ENCODE measurements at regions not wholly inside any gene's neighbourhood (a gene's known extent, or its start where the extent isn't known, plus 50 kb on each side); places are given as distances from the start of the nearest gene placed in this dataset.

DNA sequence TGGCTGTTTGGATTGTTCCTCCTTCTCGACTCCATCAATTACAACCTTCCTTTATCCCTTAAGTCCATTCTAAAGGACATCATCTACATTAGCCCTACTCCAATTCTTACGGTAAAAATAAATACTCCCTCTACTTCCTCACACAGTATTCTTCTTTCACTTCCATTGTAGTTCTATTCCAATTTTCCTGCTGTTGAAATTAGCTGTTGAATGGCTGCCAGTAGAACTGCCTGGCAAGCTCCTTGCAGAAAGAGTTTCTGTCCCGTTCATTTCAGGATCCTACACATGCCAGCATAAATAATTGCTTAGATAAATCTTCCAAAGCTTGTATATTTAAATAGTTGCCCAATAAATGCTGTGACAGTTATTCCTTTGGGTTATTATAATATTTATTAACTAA, 459.3 kb upstream of the TRIB2 start:
- no peaks in the 10 kb centered on the region for H3K9me3 Mint-ChIP-seq
- no peaks in the 10 kb centered on the region for H3K4me1 Mint-ChIP-seq (ENCODE audit: low read depth)
- no peak for DNase-seq (ENCODE audit: low spot score)
- H3K4me3 Mint-ChIP-seq (ENCODE audit: low read depth): no peak overlapping the region
- intact Hi-C loops (cut with micrococcal nuclease): no loop called here
- no peak overlapping the region for H3K27ac Mint-ChIP-seq
- no peaks in the 10 kb centered on the region for H3K36me3 Mint-ChIP-seq (ENCODE audit: low read depth)
- H3K27me3 Mint-ChIP-seq (ENCODE audit: low read depth): peaks cover 35% of the 10 kb centered on the region

DNA sequence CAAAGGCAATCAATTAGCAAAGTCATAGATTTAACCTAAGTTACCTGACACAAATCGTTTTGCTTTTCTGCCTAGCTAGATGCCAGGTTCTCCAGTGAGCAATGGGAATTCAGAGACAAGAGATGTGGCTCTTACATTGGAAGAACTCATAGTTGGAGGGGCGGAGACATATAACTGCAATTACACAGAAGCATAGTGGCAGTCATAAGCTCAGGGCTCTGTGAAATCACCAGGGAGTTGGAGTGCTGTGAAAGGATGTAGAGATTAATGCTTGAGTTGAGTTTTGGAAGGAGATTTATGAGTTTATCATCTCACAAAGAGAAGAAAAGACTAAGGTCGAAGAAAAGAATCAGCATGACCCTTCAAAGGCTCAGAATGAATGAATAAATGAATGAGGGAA, 457.2 kb upstream of the TRIB2 start:
- intact Hi-C loops (cut with micrococcal nuclease): no loop called here
- Mint-ChIP-seq H3K4me3 (ENCODE audit: low read depth) (no peak overlapping the region), H3K9me3 (no peaks in the 10 kb centered on the region), H3K27me3 (ENCODE audit: low read depth) (peaks cover 33% of the 10 kb centered on the region), H3K36me3 (ENCODE audit: low read depth) (no peaks in the 10 kb centered on the region), H3K4me1 (ENCODE audit: low read depth) (peaks cover 7% of the 10 kb centered on the region), H3K27ac (no peak overlapping the region)
- no peak for DNase-seq (ENCODE audit: low spot score)

DNA sequence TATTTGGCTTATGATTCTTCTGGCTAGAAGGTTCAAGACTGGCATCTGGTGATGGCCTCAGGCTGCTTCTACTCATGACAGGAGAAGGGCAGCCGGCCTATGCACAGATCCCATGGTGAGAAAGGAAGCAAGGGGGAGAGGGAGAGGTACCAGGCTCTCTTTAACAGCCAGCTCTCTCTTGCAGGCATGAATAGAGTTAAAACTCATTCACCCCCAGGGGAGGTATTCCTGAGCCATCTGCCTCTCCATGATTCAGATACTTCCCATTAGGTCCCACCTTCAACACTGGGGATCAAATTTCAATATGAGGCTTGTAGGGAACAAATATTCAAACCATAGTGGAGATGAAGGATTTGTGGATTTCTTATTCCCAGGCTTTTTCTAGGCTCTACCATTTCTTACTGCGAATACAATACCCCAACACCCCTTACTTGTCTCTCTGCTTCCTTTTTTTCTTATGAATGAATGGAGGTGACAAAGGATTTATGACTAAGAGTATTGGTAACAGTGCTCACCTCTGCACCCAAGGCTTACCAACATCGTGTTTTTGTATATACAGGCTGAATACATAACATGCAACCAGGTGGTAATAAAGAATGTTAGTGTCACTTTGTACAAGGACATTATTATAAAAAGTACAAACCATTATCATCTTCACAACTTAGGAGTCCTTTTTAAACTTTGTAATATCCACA, 454.6 kb upstream of the TRIB2 start:
- intact Hi-C loops (cut with micrococcal nuclease): no loop called here
- Mint-ChIP-seq H3K4me1 (ENCODE audit: low read depth) (peaks cover 11% of the 10 kb centered on the region), H3K36me3 (ENCODE audit: low read depth) (no peaks in the 10 kb centered on the region), H3K27me3 (ENCODE audit: low read depth) (peaks cover 19% of the 10 kb centered on the region), H3K27ac (no peak overlapping the region), H3K9me3 (no peaks in the 10 kb centered on the region), H3K4me3 (ENCODE audit: low read depth) (no peak overlapping the region)
- DNase-seq (ENCODE audit: low spot score): no peak

DNA sequence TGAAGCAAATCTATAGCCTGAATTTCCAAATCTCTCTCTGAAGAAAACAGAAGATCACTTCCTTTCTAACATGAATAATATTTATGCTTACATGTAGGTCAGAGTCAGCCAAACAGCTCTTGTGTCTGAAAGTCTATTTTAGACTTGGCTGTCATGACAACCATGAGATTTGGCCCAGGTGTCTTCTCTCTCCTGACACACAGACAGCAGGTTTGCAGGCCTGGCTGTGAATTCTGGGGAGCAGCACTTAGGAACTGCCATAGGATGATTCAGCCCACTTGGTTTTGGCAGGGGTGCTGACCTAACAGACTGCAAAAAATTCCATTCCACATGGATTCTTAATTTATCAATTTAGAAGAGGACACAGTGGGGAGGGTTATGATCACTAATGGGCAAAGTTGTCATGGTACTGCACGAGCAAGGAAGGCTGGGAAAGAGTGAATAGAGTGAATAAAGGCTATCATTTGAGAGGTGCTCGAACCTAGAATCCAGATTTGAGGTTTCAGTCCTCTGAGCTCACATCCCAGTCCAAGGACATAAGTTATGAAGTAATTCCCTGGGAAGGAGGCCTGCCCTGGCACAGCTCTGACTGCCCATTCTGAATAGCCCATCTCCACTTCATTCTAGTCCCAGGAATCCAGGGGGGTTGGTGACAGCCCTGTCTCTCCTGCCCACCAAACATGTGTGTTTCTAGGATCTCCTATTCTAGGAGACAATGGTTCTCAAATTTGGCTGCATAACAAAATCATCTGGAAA, 453.9 kb upstream of the TRIB2 start:
- H3K4me1 Mint-ChIP-seq (ENCODE audit: low read depth): peaks cover 11% of the 10 kb centered on the region
- no peak overlapping the region for H3K27ac Mint-ChIP-seq
- DNase-seq (ENCODE audit: low spot score): no peak
- H3K4me3 Mint-ChIP-seq (ENCODE audit: low read depth): no peak overlapping the region
- H3K27me3 Mint-ChIP-seq (ENCODE audit: low read depth): peaks cover 16% of the 10 kb centered on the region
- H3K36me3 Mint-ChIP-seq (ENCODE audit: low read depth): no peaks in the 10 kb centered on the region
- intact Hi-C loops (cut with micrococcal nuclease): no loop called here
- no peaks in the 10 kb centered on the region for H3K9me3 Mint-ChIP-seq

DNA sequence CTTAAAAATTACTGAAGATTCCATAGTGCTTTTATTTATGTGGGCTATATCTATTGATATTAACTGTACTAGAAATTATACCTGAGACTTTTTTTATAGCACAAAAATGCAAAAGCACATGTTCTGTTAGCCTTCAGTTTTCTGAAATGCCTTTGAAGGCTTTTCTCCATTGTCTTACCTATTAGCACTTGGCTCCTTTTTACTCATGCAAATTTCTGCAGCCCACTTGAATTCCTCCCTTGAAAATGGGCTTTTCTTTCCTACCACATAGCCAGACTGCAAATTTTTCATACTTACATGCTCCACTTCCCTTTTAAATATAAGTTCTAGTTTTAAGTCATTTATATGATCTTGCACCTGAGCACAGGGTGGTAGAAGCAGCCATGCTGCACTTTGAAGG, 453.0 kb upstream of the TRIB2 start:
- no peak for DNase-seq (ENCODE audit: low spot score)
- intact Hi-C loops (cut with micrococcal nuclease): no loop called here
- H3K4me1 Mint-ChIP-seq (ENCODE audit: low read depth): peaks cover 11% of the 10 kb centered on the region
- no peak overlapping the region for H3K27ac Mint-ChIP-seq
- H3K36me3 Mint-ChIP-seq (ENCODE audit: low read depth): no peaks in the 10 kb centered on the region
- peaks cover 17% of the 10 kb centered on the region for H3K27me3 Mint-ChIP-seq (ENCODE audit: low read depth)
- no peaks in the 10 kb centered on the region for H3K9me3 Mint-ChIP-seq
- no peak overlapping the region for H3K4me3 Mint-ChIP-seq (ENCODE audit: low read depth)

DNA sequence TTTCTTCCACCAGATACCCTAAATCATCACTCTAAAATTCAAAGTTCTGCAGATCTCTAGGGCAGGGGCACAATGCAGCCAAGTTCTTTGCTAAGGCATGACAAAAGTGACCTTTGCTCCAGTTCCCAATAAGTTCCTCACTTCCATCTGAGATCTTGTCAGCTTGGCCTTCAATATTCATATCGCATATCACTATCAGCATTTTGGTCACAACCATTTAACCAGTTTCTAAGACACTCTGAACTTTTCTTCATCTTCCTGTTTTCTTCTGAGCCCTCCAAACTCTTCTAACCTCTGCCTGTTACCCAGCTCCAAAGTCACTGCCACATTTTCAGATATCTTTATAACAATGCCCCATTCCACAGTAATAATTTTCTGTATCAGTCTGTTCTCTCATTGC, 452.6 kb upstream of the TRIB2 start:
- Mint-ChIP-seq H3K27me3 (ENCODE audit: low read depth) (peaks cover 16% of the 10 kb centered on the region), H3K9me3 (no peaks in the 10 kb centered on the region), H3K4me1 (ENCODE audit: low read depth) (peaks cover 14% of the 10 kb centered on the region), H3K27ac (no peak overlapping the region), H3K36me3 (ENCODE audit: low read depth) (no peaks in the 10 kb centered on the region), H3K4me3 (ENCODE audit: low read depth) (no peak overlapping the region)
- no peak for DNase-seq (ENCODE audit: low spot score)
- intact Hi-C loops (cut with micrococcal nuclease): no loop called here

DNA sequence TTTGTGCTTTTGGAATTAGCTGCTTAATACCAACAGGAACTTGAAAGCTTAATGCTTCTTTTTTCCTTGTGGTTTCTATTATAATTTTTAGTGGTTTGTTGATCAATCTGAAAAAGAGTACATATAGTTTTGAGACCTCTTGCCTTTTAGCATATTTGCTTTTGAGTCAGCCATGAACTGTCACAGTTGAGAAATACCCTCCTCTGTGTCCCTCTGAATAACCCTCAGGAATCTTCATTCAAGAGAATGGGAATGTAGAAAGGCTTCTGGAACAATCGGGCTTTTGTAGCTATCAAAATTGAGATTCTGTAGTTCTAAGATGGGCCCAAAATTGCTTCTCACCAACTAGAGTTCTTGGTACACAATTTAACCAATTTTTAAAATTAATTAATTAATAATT, 451.1 kb upstream of the TRIB2 start:
- no peak for DNase-seq (ENCODE audit: low spot score)
- H3K4me1 Mint-ChIP-seq (ENCODE audit: low read depth): peaks cover 17% of the 10 kb centered on the region
- H3K27me3 Mint-ChIP-seq (ENCODE audit: low read depth): peaks cover 10% of the 10 kb centered on the region
- H3K27ac Mint-ChIP-seq: no peak overlapping the region
- no peaks in the 10 kb centered on the region for H3K36me3 Mint-ChIP-seq (ENCODE audit: low read depth)
- no peaks in the 10 kb centered on the region for H3K9me3 Mint-ChIP-seq
- no peak overlapping the region for H3K4me3 Mint-ChIP-seq (ENCODE audit: low read depth)
- intact Hi-C loops (cut with micrococcal nuclease): no loop called here

DNA sequence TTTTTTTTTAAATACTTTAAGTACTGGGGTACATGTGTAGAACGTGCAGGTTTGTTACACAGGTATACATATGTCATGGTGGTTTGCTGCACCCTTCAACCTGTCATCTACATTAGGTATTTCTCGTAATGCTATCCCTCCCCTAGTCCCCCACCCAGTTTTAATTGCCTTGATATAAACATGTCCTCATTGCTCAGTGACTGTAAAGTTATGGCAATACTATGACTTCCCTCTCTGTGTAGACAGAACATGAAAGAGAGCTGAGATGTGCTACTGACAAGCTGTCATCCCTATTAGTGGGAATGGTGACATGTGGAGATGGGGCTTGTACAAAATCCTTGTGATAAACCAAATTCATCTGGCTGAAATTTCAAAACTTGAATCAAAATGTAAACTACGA, 449.7 kb upstream of the TRIB2 start:
- Mint-ChIP-seq H3K4me3 (ENCODE audit: low read depth) (no peak overlapping the region), H3K27ac (no peak overlapping the region), H3K9me3 (no peaks in the 10 kb centered on the region), H3K36me3 (ENCODE audit: low read depth) (no peaks in the 10 kb centered on the region), H3K4me1 (ENCODE audit: low read depth) (peaks cover 27% of the 10 kb centered on the region), H3K27me3 (ENCODE audit: low read depth) (peaks cover 10% of the 10 kb centered on the region)
- intact Hi-C loops (cut with micrococcal nuclease): no loop called here
- DNase-seq (ENCODE audit: low spot score): no peak

DNA sequence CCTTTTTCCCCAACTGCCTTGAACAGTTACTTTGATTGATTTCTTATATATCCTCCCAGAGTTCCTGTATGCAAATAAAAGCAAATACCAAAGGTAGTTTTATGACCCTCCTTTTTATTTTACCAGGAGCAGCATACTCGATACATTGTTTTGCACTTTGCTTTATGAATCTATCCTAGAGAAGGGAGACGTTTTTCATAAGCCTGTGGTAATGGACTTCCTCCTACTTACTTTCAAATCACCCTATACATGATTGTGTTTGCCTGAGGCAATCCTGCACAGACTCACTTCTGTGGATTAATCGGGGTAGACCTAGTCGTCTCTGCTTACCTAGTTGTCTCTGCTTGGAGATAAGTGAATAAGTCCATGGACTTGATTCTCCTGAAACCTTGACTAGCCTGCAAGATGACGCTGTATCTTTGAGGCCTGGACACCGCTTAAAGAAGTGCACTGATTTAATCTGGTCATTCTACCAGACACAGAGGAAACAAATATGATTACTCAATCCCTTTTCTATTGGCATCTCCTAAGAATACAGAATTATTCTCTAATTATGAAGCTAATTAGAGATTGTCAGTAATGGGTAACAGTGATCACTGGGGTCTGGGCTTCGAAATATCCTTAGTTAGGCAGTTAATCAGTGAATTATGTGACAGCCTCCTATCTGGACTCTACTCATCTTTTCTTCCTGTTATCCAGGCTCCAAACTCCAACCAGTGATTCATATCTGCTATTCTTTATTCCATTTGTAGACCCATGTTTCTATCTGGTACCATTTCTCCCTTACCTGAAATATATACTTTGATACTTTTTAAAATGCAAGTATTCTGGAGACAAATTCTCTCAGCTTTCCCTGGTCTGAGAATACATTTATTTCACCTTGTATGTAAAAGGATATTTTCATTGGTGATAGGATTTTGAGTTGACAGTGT, 447.4 kb upstream of the TRIB2 start:
- intact Hi-C loops (cut with micrococcal nuclease): no loop called here
- DNase-seq (ENCODE audit: low spot score): no peak

DNA sequence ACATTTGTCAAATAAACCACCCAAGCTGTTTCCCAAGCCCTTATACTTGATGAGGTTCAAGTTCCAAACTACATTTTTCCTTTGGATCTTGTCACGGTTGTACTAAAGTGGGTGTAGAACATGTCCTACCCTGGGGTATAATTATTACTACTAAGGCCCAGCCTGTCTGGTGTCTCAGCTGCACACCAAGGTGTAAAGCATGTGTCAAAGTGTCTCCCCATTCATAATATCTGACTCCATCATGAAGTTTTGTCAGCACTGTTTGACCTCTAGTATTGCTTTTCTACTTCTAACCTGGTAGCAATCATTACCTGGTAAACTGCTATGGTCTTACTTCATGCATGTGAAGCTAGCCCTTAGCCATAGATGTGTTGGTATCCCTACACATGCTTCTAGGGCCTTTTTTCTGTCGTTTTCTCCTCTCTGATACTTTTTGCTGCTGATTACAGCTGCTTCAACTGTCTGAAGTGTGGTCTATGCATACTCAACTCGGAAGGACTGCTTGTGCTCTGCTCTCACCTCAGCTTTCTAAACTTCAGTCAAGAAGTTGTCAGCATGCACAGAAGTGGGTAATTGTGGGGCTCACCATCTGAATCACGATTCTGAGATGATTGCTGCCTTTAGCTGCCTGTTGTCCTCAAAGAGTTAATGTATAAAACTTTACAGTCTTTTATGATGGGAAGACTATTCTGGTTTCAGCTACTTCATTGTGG, 445.7 kb upstream of the TRIB2 start:
- H3K9me3 Mint-ChIP-seq: peaks cover 12% of the 10 kb centered on the region
- H3K36me3 Mint-ChIP-seq (ENCODE audit: low read depth): no peaks in the 10 kb centered on the region
- H3K4me3 Mint-ChIP-seq (ENCODE audit: low read depth): peak overlapping the region; percentile 39
- peaks cover 27% of the 10 kb centered on the region for H3K4me1 Mint-ChIP-seq (ENCODE audit: low read depth)
- DNase-seq (ENCODE audit: low spot score): no peak
- intact Hi-C loops (cut with micrococcal nuclease): loop anchor here (1.0 kb wide), 1 partner anchor 23 kb away; no protein-coding TSS in a partner anchor
- H3K27ac Mint-ChIP-seq: peak overlapping the region; percentile 4
- H3K27me3 Mint-ChIP-seq (ENCODE audit: low read depth): peaks cover 18% of the 10 kb centered on the region

More for the DNA sequence above, 447.4 kb upstream of the TRIB2 start:
- Mint-ChIP-seq H3K36me3 (ENCODE audit: low read depth) (no peaks in the 10 kb centered on the region), H3K9me3 (no peaks in the 10 kb centered on the region), H3K4me1 (ENCODE audit: low read depth) (peaks cover 33% of the 10 kb centered on the region), H3K27ac (no peak overlapping the region), H3K4me3 (ENCODE audit: low read depth) (no peak overlapping the region), H3K27me3 (ENCODE audit: low read depth) (peaks cover 11% of the 10 kb centered on the region)

DNA sequence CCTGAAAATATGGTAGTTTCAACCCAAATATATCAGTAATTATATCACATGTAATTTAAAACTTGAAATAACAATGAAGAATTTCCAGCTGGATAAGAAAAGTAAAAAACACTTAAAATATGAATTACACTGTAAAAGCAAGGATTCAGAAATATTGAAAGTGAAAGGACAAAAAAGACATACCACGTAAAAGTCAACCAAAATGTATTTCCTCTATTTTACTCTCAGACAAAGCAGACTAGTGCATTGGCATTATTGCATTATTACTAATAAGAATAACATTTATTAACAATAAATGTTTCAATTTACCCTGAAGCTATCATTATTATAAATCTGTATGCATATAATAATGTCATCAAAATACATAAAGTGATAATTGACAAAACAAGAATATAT, 445.1 kb upstream of the TRIB2 start:
- no peaks in the 10 kb centered on the region for H3K36me3 Mint-ChIP-seq (ENCODE audit: low read depth)
- intact Hi-C loops (cut with micrococcal nuclease): loop anchor here (1.0 kb wide), 1 partner anchor 23 kb away; no protein-coding TSS in a partner anchor
- H3K4me3 Mint-ChIP-seq (ENCODE audit: low read depth): no peak overlapping the region
- H3K27ac Mint-ChIP-seq: peak overlapping the region; percentile 4
- peaks cover 12% of the 10 kb centered on the region for H3K9me3 Mint-ChIP-seq
- H3K27me3 Mint-ChIP-seq (ENCODE audit: low read depth): peaks cover 18% of the 10 kb centered on the region
- H3K4me1 Mint-ChIP-seq (ENCODE audit: low read depth): peaks cover 27% of the 10 kb centered on the region
- DNase-seq (ENCODE audit: low spot score): no peak

DNA sequence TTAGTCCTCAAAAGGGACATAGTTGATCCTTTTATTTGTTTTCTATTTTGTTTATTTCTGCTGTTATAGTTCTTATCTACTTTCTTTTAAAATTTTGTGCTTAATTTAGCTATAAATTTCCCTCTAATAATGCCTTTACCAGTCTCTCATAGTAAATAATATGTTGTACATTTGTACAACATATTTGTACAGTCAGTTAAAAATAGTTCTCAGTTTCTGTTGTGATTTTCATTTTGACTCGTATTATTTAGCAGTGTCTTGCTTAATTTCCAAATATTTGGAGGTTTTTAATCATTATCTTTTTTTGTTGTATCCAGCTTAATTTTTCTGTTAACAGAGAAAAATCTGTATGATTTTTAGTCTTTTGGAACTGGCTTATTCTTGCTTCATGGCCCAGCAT, 443.6 kb upstream of the TRIB2 start:
- H3K9me3 Mint-ChIP-seq: peaks cover 12% of the 10 kb centered on the region
- DNase-seq (ENCODE audit: low spot score): no peak
- H3K36me3 Mint-ChIP-seq (ENCODE audit: low read depth): no peaks in the 10 kb centered on the region
- H3K4me1 Mint-ChIP-seq (ENCODE audit: low read depth): peaks cover 31% of the 10 kb centered on the region
- H3K4me3 Mint-ChIP-seq (ENCODE audit: low read depth): no peak overlapping the region
- H3K27ac Mint-ChIP-seq: no peak overlapping the region
- peaks cover 22% of the 10 kb centered on the region for H3K27me3 Mint-ChIP-seq (ENCODE audit: low read depth)
- intact Hi-C loops (cut with micrococcal nuclease): no loop called here

Measured in activated T-helper 2 cell treated with anti-CD3 and anti-CD28 coated beads, Interferon-gamma antibody, Interleukin-2, Interleukin-4, amounts not matched to agents 10 μg/mL and 5 μg/mL and 100 μg/mL, durations not matched to agents 14 hours and 24 hours and 36 hours (primary cell).